GM19099 (cell line): ENCODE measurements at regions not wholly inside any gene's neighbourhood (a gene's known extent, or its start where the extent isn't known, plus 50 kb on each side); places are given as distances from the start of the nearest gene placed in this dataset.

ENCODE experiments used
- POLR2A ChIP-seq: IDR thresholded peaks from 3 replicates; pipeline ENCODE4 v1.6.1; 2011; ENCODE audit warnings: low read depth; ENCODE audit not compliant: insufficient read length; ENCODE audit errors: extremely low read depth

GRCh38 chr16:87216841-87217275 lies 100.3 kb downstream of the C16orf95 start:
- no peak for TF ChIP-seq POLR2A

- no peak for TF ChIP-seq POLR2A
These were observed 98.7 kb downstream of the C16orf95 start for GRCh38 chr16:87218281-87219055.

GRCh38 chr16:87219287-87219909 lies 97.8 kb downstream of the C16orf95 start:
- TF ChIP-seq POLR2A = no peak

GRCh38 chr16:87221633-87222032 lies 95.6 kb downstream of the C16orf95 start:
- no peak for TF ChIP-seq POLR2A

GRCh38 chr16:87222335-87222734 lies 94.9 kb downstream of the C16orf95 start:
- no peak for TF ChIP-seq POLR2A

GRCh38 chr16:87223656-87224248 lies 93.4 kb downstream of the C16orf95 start:
- no peak for TF ChIP-seq POLR2A

- no peak for TF ChIP-seq POLR2A
These were observed 90.3 kb downstream of the C16orf95 start for GRCh38 chr16:87226926-87227295.

GRCh38 chr16:87227296-87227951 lies 89.8 kb downstream of the C16orf95 start:
- TF ChIP-seq POLR2A = no peak

- TF ChIP-seq POLR2A = no peak
These were observed 88.8 kb downstream of the C16orf95 start for GRCh38 chr16:87228363-87228762.

GRCh38 chr16:87229230-87230188 lies 87.7 kb downstream of the C16orf95 start:
- no peak for TF ChIP-seq POLR2A

- no peak for TF ChIP-seq POLR2A
These were observed 86.6 kb downstream of the C16orf95 start for GRCh38 chr16:87230571-87230970.

GRCh38 chr16:87231295-87231694 lies 85.9 kb downstream of the C16orf95 start:
- TF ChIP-seq POLR2A = no peak

GRCh38 chr16:87231911-87232310 lies 85.3 kb downstream of the C16orf95 start:
- TF ChIP-seq POLR2A = no peak

GRCh38 chr16:87233928-87234327 lies 83.3 kb downstream of the C16orf95 start:
- TF ChIP-seq POLR2A = no peak
